HG02571 (cell line): ENCODE measurements at regions not wholly inside any gene's neighbourhood (a gene's known extent, or its start where the extent isn't known, plus 50 kb on each side); places are given as distances from the start of the nearest gene placed in this dataset.

Source experiments
- ATAC-seq: cut with Tn5 transposase; IDR thresholded peaks from one replicate; pipeline ENCODE4 v1.9.1; 2021; ENCODE audit warnings: mild to moderate bottlenecking, moderate library complexity; ENCODE audit not compliant: unreplicated experiment

DNA sequence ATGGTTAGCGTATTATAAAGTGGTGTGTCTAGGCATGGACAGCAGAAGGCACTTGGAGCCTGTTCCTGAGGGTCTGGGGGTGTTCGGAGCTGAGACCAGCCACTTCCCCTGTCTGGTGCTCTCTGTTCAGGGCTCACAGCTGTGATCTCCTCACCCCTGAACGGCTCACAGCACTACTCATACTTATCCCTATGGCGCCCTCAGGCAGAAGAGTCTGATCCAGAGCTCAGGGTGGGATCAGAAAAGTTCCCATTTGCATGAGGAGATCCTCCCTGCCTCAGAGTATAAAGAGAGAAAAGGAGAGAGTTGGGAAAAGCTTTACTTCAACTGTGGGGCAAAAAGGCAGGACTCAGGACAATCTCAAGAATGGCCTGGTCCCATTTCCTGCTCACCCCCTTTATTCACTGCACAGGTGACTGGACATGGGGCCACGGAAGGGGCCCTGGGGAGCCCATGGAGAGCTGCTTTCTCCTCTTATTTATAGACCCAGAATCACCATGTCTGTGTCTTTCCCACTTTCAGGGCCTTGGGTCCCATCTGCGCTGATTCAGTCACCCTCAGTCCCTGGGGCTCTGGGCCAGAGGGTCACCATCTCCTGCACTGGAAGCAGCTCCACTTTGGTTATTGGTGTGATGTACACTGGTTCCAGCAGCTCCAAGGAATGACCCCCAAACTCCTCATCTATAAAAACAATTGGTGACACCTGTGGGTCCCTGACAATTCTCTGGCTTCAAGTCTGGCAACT lies 97.0 kb upstream of the TOP3B start:
- ATAC-seq, result no peak

DNA sequence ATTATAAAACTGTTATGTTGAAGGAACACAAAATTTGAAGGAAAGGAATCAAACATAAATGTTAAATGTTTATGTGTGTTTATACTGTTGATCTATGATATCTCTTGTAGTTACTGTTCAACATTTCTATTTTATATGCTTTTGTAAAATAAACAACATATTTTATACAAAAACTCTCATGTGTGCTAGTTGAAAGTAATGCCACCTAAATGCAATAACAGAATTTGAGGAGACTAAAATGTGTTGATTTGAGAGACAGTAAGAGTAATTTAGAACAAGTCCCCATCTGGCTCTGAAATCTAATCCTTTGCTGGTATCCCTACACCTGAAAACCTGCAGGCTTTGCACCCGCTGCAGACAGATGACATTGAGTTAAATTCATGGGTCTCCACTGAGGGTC lies 95.7 kb upstream of the TOP3B start:
- no peak for ATAC-seq

DNA sequence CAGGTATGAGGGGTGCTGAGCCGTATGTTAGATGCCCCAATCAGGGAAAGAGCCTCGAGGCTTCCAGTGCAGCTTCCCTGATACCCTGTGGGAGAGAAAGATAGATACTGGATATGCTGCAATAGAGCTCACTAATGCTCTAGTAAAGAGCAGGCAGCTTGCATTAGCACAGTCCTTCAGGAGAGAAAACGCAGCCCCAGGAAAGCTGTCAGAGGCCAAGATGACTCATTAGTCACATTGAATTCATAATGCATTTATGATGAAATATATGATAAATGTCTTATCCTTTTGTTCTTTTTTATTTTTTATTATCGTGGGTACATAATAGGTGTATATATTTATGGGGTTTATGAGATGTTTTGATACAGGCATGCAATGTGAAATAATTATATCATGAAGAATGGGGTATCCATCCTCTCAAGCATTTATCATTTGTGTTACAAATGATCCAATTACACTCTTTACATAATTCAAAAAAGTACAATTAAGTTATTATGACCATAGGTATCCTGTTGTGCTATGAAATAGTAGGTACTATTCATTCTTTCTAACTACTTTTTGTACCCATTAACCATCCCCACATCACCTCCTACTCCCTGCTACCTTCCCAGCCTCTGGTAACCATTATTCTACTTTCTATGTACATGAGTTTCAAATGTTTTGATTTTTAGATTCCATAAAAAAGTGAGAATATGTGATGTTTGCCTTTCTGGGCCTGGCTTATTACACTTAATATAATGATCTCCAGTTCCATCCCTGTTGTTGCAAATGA lies 94.5 kb upstream of the TOP3B start:
- no peak for ATAC-seq

DNA sequence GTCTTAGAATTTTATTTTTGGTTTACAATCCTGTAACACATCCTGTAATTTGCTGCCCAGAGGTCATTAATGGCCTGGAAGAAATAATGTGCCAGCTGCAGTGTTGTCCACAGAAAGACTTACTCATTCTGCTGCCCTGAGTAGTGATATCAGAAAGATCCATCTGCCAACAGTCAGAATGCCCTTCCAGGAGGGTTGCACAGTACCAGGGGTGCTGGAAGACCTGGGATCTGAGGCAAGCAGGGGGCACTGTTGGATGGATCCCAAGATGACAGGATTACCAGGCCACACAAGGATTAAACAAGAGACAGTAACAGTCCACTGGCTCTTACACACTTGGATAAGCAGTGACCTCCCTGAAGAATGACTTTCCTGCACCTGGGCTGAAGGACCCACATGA lies 93.8 kb upstream of the TOP3B start:
- no peak for ATAC-seq

DNA sequence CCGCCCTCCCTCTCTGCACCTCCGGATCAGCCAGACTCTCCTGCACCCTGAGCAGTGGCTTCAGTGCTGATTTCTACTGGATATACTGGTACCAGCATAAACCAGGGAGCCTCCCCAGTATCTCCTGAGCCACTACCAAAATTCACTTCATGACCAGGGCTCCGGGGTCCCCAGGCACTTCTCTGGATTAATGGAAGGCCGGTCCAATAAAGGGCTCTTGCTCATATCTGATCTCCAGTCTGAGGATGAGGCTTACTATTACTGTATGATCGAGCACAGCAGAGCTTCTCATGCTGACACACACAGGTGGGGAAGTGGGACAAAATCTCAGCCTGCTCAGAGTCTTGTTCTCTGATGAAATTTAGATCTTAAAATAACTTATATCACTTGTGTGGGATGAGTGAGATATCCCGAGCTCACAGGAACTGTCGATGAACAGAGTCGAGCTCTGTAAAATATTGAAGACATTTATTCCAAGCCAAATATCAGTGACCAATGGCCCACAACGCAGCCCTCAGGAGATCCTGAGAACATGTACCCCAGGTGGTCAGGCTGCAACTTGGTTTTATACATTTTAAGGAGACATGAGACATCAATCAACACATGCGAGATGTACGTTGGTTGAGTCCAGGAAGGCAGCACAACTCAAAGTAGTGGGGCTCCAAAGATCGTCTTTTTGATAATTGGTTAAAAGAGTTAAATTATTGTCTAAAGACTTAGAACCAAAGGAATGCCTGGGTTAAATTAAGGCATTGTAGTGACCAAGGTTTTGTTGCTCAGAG lies 93.0 kb upstream of the TOP3B start:
- no peak for ATAC-seq

DNA sequence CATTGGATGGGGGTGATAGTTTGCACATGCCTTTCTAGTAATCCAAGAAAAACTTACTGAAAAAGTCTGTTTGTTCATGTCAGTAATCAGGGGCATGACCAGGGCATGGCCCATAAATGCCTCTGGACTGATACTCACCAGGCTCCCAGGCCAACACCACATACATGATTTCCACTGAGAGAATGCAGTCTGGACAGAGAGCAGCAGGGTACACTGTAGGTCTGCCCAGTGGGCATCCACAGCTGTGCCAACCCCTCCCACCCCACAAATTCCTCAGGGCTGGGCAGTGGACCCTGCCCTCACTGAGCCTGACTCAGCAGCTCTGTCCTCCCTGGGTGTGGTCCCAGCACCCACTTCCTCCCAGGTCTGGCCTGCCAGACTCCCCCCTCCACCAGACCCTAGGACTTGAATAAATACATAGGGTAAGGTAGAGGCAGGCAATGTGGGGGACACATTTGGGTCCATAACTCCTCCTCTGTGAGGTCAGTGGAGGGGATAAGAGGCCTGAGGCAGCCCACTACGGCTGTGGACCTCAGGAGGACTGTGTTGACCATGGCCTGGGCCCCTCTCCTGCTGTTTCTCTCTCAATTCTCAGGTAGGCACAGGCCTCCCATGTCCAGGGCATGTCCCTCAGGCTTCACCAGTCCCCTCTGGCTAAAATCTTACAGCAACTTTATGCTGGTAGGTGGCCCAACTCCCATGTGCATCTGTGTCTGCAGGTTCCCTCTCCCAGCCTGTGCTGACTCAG lies 92.2 kb upstream of the TOP3B start:
- ATAC-seq, result no peak

DNA sequence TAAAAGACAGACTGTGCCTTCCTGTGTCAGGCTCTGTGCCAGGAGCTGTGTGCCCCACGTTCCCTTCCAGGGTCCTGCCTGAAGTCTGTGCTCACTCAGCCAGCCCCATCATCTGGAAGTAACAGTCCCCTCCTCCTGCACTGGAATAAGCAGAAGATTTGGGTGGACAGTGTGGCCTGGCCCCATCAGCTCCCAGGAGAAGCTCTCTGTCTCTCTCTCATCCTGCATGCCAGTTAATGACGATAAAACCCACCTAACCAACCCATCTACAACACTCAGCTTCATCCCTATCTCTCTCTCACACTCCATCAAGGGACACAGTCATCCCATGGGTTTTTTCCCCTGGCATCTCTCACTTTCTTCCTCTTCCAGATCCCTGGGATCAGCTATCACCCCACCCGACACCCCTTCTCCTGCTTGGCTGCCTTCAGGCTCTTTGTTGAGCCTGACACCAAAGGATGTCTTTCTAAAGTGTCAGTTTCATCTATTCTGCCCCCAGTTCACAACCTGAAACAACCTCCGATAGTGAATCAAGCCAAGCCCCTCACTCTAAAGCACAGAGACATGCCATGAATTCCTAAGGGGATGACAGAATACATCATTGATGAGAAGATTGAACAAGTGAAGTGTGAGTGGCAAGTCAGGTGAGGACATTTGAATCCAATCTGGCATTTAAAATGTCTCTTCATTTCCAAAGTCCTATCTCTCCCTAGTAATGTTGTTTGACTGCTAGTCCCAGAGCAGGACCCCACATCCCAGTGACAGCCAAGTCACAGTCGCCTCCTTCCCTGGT lies 91.4 kb upstream of the TOP3B start:
- no peak for ATAC-seq

DNA sequence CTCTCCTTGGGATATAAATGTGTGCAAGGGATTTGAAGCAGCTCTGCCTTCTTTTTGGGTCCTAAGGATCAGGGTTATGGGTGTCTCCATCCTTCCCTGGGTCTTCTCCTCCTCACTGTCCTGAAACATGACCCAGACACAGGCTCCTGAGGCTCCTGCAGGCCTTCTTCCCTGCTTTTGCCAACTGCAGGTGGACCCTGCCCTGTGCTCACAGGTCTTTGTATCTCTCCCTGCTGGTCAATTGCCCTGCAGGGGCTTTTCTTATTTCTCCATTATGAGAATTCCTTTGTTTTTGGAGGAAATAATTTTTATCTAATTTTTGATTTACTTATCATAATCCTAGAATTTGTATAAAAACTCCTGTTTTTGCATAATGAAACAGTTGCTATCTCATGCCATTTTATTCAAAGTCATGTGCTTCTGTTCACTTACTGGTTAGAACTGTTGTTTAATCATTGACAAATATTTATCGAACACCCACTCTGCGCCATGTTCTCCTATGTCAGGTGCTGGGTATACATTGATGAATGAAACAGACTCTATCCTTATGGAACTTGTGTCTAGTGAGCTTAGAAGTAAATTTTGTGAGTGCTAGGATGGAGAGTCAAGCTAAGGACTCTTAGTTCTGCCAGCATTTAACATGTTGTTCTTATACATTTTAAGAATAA lies 89.7 kb upstream of the TOP3B start:
- no peak for ATAC-seq

DNA sequence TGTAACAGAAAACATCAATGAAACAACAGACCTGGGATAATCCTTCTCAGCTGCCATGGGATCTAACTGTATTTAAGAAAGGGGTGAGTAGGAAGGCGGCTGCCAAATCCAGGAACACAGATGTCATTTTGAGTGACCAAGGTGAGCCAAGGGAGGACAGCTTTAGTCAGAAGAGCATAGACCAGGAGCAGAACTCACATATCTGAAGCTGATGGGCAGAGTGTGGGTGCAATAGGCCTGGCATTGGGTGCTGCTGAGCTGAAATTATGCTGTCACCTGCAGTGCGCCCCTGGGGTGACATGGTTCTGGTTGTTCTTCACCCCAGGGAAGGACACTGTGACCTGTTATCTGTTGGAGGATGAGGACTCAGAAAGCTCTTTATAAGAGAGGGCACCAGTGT lies 88.9 kb upstream of the TOP3B start:
- no peak for ATAC-seq

DNA sequence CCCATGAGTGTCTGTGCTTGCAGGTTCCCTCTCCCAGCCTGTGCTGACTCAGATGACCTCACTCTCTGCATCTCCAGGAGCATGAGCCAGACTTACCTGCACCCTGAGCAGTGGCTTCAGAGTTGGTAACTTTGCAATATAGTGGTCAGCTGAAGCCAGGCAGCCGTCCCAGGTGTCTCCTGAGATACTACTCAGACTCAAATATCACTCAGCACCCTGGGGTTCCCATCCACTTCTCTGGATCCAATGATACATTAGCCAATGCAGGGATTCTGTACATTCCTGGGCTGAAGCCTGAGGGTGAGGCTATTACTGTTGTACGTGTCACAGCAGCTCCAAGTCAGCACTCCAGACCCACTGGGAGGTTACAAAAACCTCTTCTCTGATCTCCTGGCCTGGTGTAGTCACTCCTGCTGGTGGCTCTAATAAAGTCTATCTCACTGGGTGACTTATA lies 87.8 kb upstream of the TOP3B start:
- ATAC-seq, result no peak

DNA sequence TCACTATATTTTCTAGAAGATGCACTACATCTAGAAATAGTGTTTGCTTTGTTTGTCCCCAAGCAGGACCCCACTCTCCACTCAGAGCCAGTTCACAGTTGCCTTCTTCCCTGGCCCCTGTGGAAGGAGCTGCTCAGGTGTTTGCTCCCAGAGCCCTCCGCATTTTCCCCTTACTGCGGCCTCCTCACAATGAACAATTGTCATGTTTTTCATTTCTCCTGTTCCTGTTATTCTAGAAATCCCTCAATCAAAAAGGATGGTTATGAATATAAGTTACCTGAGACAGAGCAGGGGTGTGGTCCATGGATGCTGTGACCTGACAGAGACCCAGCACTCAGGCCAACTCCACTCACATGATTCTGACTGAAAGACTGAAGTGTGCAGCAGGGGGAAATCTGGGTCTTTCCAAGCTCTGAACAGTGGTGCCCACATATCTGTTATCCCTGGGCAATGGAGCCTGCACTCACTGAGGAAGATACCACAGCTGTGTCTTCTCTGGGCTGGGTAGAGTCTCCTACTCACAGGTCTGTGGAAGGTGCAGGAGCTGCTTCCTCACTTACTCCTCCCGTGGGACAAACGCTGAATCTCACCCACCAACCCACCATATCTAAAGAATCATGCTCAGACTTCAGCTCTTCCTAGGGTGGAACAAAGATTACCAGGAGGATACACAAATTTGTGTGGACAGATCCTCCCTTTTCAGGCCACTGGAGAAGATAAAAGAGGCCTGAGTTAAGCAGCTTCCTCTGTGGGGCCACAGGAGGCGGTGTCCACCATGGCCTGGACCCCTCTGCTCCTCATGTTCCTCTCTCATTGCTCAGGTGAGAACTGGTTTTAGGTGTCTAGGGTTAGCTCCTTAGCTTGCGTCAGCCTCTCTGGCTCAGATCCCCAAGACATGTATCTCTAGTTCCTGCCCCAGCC lies 87.1 kb upstream of the TOP3B start:
- ATAC-seq, result no peak

DNA sequence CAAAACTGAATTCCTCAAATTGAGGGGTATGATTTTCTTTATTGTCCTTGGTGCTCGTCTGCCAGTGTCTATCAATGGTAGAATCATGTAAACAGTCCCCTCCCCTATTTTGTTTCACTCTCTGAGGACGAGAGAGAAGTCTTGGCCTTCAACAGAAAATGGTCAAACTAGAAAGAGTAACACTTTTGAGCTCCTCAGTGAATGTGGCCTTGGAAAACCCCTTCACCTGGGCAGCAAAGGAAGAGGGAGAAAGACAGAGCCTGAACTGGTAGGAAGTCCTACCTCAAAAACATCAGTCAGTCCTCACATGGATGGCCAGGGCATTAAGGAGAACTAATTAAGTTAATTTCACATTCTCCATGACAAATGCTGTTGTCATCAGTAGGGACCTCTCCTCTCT lies 86.1 kb upstream of the TOP3B start:
- ATAC-seq, result no peak

DNA sequence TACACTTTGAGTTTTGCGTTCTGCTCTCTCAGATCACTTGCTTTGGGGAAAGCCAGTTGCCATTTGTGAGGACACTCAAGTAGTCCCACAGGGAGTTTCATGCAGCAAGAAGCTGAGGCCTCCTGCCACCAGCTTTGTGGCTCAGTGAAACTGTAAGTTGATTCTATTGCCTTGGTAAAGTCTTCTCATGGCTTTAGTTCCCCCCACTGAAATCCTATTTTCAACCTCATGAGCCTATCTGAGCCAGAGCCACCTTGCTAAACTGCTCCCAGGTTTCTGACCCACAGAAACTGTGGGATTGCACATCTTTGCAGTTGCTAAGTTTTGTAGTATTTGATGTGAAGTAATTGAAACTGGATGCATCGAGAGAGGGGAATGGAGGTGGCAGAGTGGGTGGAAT lies 85.4 kb upstream of the TOP3B start:
- no peak for ATAC-seq

DNA sequence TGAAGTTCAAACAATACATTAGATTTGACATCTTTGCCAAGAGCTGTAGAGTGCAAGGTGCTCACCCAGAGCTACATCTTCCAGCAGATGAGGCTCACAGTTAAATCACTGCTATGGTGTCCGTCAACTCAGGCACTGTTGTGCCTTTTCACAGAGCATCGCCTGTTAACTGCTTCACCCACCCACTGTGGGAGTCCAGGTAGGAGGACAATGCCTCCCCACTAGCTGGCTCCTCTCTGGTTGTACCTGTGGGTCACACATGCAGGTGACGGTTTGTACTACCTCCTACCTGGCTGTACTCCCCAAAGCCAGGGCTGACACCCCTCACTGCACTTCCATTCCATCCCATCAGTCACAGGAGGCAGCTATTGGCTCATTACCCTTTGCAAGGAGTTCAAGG lies 84.6 kb upstream of the TOP3B start:
- ATAC-seq, result no peak

DNA sequence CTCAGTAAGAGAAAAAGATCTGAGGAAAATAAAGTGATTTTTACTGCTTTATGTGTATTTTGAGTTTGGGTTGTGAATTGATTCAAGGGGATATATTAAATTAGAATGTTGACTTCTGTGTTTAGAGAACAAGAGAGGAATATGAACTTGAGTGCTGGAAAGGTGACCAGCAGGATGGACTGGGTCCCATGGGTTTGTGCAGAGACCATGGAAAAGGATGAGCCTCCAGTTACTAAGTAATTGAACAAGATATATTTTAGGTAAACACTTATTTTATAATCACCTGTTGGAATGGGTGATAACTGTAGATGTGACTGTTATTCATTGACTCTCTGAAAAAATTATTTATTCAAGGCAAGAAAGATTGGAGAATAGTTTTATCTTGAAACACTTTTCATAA lies 82.0 kb upstream of the TOP3B start:
- no peak for ATAC-seq

DNA sequence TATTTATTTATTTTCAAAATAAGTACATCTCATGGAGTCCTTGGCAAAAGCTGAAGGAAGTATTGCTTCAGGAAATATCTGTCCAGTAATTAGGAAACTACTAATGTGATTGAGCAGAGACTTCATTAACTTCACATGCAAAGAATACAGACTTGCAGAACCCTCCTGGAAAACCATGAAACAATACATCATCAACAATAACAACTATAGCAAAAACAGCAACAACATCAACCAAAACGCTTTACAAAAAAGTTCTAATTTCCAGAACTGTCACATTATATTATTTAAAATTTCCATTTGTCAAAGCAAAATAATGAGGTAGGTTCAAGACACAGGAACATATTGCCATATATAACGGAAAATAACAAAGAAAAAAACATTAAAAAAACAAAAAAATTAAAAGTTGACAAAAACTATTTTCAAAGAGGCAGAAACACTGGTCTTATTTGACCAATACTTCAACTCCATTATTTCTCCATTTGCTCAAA lies 79.8 kb upstream of the TOP3B start:
- no peak for ATAC-seq

DNA sequence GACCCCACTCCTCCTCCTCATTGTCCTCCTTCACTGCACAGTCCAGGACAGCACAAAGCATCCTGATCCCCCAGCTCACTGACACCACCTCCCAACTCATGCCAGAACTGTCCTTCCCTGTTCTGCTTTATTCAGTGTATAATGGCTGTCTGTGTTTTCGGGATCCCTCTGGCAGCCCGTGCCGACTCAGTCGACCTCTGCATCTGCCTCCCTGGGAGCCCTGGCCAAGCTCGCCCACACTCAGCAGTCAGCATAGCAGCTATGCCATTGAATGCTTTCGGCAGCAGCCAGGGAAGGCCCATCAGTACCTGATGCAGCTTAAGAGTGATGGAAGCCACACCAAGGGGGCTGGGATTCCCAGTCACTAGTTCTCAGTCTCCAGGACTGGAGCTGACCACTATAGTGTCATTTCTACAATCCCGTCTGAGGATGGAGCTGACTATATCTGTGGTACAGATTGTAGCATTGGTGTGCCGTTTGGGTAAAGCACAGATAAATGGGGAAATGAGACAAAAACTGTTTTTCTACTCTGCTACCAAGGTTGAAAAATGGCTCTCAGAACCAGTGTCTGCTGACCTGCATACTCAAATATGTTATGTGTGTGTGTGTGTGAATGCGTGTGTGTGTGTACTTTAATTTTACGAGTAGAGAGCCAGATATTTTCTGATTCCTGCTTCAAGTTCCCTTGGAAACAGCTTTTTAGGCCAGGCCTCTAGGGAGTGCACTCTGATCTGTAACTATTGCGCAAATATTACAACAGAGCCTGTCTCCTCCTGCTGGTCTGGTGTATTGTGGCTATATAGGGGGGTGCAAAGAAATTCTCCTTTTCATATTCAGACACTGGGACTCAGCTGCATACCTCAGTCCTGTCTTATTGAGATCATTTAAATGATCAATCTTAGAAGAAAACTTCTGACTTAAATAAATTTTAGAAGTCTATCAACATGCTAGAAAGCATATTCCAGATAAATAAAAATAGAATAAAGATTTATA lies 78.8 kb upstream of the TOP3B start:
- ATAC-seq, result no peak
